SH-SY5Y (cell line): ENCODE measurements at regions not wholly inside any gene's neighbourhood (a gene's known extent, or its start where the extent isn't known, plus 50 kb on each side); places are given as distances from the start of the nearest gene placed in this dataset.

Experiments used
- GATA2 ChIP-seq: IDR thresholded peaks from 2 replicates; pipeline ENCODE4 v1.6.1; 2011; ENCODE audit warnings: mild to moderate bottlenecking, low read depth, low read length
- GATA3 ChIP-seq: IDR thresholded peaks from 2 replicates; pipeline ENCODE4 v1.6.1; 2011; ENCODE audit warnings: low read depth, mild to moderate bottlenecking, low read length, moderate library complexity

DNA sequence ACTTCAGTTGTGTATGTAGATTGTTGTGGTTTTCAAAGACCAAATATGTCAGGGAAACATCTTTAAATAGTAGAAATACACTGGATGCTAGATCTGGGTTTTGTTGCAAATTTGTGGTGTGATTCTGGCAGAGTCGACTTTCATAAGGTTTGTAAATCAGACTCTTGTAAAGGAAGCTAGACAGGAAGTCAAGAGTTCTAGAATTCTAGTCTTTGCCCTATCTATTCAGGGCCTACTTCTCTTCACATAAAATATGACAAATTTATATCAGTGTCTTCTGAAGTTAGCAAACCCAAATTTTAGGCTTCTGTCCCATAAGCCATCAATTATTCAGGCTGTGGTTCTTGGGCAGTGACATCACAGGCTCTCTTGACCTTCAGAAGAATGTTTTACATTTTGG lies 1579.2 kb upstream of the PIK3C3 start:
- TF ChIP-seq GATA2 (no peak), GATA3 (no peak)
